Activated T-cell treated with anti-CD3 and anti-CD28 coated beads, Interleukin-2, amount 50 U/mL, for 24 hours (primary cell): ENCODE measurements at regions not wholly inside any gene's neighbourhood (a gene's known extent, or its start where the extent isn't known, plus 50 kb on each side); places are given as distances from the start of the nearest gene placed in this dataset.

Experiments used
- DNase-seq: peaks from one replicate; pipeline ENCODE4 v3.0.0-alpha.2; 2020
- H3K27ac Mint-ChIP-seq: 2 replicates; pipeline ENCODE4 v1.8.0; 2020; ENCODE audit warnings: mild to moderate bottlenecking, mixed read lengths
- H3K27me3 Mint-ChIP-seq: 2 replicates; pipeline ENCODE4 v1.8.0; 2020; ENCODE audit warnings: mixed read lengths
- H3K36me3 Mint-ChIP-seq: 2 replicates; pipeline ENCODE4 v1.8.0; 2020; ENCODE audit warnings: low read depth, mixed read lengths
- H3K4me1 Mint-ChIP-seq: 2 replicates; pipeline ENCODE4 v1.8.0; 2020; ENCODE audit warnings: low read depth, mixed read lengths
- H3K4me3 Mint-ChIP-seq: 2 replicates; pipeline ENCODE4 v1.8.0; 2020; ENCODE audit warnings: mild to moderate bottlenecking, moderate library complexity, mixed read lengths
- H3K9me3 Mint-ChIP-seq: 2 replicates; pipeline ENCODE4 v1.8.0; 2020; ENCODE audit warnings: mixed read lengths

- Mint-ChIP-seq H3K36me3 (no peaks in the 10 kb centered on the region), H3K4me1 (no peaks in the 10 kb centered on the region), H3K27me3 (no peaks in the 10 kb centered on the region), H3K9me3 (no peaks in the 10 kb centered on the region), H3K4me3 (no peak overlapping the region), H3K27ac (no peak overlapping the region)
- DNase-seq, result no peak
These were observed 333.9 kb downstream of the METTL15 start for GRCh38 chr11:28442131-28442530.

DNA sequence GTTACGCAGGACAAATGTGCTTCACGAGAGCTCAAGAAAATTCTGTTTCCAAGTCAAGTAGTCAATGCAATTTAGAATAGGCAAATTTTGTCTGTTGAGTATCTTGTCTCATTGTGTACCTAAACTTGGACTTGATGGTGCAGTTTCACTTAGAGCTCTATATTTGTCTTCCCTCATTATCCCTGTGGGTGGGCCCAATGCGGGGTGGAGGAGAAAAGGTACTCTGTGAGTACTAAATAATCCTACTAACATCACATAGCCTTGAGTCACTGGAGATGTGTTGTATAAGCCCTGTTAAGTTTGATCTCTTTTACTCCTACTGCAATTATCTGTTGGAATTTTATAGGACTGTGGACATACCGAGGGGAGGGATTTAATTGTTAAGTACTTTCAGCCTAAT is 331.2 kb downstream of the METTL15 start:
- Mint-ChIP-seq H3K9me3 (peaks cover 2% of the 10 kb centered on the region), H3K27ac (no peak overlapping the region), H3K36me3 (no peaks in the 10 kb centered on the region), H3K4me3 (no peak overlapping the region), H3K4me1 (no peaks in the 10 kb centered on the region), H3K27me3 (no peaks in the 10 kb centered on the region)
- DNase-seq, result no peak

DNA sequence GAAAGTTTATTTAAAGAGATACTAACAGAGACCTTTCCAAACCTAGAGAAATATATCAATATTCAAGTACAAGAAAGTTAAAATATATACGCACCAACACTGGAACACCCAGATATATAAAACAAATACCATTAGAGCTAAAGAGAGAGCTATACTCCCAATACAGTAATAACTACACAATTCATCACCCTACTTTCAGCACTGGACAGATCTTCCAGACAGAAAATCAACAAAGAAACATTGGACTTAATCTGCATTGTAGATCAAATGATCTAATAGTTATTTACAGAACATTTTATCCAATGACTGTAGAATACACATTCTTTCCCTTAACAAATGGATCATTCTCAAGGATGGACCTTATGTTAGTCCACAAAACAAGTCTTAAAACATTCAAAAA is 311.9 kb downstream of the METTL15 start:
- DNase-seq, result no peak
- Mint-ChIP-seq H3K27me3 (no peaks in the 10 kb centered on the region), H3K27ac (no peak overlapping the region), H3K4me1 (no peaks in the 10 kb centered on the region), H3K4me3 (no peak overlapping the region), H3K36me3 (no peaks in the 10 kb centered on the region), H3K9me3 (peaks cover 9% of the 10 kb centered on the region)

DNA sequence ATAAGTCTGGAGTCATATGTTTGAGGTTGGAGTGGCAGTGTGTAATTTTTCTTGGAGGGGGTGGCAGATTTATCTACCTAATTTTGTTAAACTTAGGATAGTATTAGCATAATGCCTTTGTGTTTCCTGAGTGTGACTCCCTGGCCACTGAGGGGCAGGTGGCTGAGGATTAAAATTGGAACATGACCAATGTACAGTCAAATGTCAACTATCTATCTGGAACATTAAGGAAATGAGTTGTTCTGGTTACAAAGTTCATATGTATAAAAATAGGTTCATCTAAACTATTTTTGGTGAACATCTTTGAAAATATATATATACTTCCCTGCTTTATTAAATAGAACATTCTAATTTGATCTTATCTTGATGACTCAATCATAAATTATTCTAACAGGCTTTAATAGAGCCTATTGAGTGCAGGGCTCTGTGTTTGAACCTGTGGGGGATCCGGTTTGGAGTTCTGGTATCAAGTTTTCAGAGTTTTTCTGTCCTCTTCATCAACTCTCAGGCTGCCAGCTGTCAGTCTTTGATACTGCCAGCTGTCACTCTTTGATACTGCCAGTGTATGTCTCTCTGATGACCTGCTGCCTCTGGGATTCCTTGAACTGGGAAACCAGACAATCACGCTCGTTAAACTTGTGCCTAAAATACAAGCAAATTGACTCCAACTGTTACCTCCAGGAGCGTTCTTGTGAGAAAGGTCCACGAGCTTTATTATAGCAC is 309.6 kb downstream of the METTL15 start:
- Mint-ChIP-seq H3K27ac (no peak overlapping the region), H3K27me3 (no peaks in the 10 kb centered on the region)
- no peak for DNase-seq

GRCh38 chr11:28412029-28412428 is 303.8 kb downstream of the METTL15 start:
- Mint-ChIP-seq H3K27ac (no peak overlapping the region), H3K9me3 (peaks cover 2% of the 10 kb centered on the region), H3K36me3 (no peaks in the 10 kb centered on the region), H3K27me3 (no peaks in the 10 kb centered on the region), H3K4me3 (no peak overlapping the region), H3K4me1 (no peaks in the 10 kb centered on the region)
- DNase-seq, result no peak

More for the DNA sequence above, 309.6 kb downstream of the METTL15 start:
- peaks cover 9% of the 10 kb centered on the region for H3K9me3 Mint-ChIP-seq
- H3K4me3 Mint-ChIP-seq, result no peak overlapping the region
- no peaks in the 10 kb centered on the region for H3K4me1 Mint-ChIP-seq
- H3K36me3 Mint-ChIP-seq, result no peaks in the 10 kb centered on the region

DNA sequence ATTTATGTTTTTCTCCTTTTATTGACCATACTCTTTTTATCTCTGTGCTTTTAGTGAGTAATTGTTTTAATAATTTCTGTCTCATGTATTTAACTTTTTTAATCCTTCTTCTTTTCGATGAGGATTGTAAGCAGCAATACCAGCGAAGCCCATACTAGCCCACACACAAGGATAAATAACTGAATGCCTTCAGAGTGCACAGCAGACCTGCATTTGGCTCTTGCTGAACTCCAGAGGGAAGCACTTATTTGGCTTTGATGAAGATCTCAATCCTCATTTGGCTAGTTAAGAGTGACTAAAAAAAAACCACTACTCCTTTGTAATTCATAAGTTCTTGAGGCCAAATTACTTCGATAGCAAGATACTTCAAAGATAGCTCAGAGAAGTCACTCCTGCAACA is 293.3 kb downstream of the METTL15 start:
- H3K36me3 Mint-ChIP-seq, result no peaks in the 10 kb centered on the region
- H3K4me1 Mint-ChIP-seq, result no peaks in the 10 kb centered on the region
- H3K27ac Mint-ChIP-seq, result no peak overlapping the region
- no peaks in the 10 kb centered on the region for H3K27me3 Mint-ChIP-seq
- peaks cover 2% of the 10 kb centered on the region for H3K9me3 Mint-ChIP-seq
- DNase-seq, result no peak
- H3K4me3 Mint-ChIP-seq, result no peak overlapping the region

- Mint-ChIP-seq H3K4me1 (no peaks in the 10 kb centered on the region), H3K36me3 (no peaks in the 10 kb centered on the region)
These were observed 292.3 kb downstream of the METTL15 start for GRCh38 chr11:28400331-28401100.

GRCh38 chr11:28393348-28393747 is 285.2 kb downstream of the METTL15 start:
- Mint-ChIP-seq H3K9me3 (peaks cover 14% of the 10 kb centered on the region), H3K4me1 (no peaks in the 10 kb centered on the region)

More at GRCh38 chr11:28400331-28401100, 292.3 kb downstream of the METTL15 start:
- Mint-ChIP-seq H3K27ac (no peak overlapping the region), H3K27me3 (no peaks in the 10 kb centered on the region), H3K9me3 (peaks cover 2% of the 10 kb centered on the region), H3K4me3 (no peak overlapping the region)
- DNase-seq, result no peak

GRCh38 chr11:28384418-28384817 is 276.2 kb downstream of the METTL15 start:
- Mint-ChIP-seq H3K4me1 (no peaks in the 10 kb centered on the region), H3K27me3 (no peaks in the 10 kb centered on the region), H3K36me3 (no peaks in the 10 kb centered on the region), H3K27ac (no peak overlapping the region), H3K4me3 (no peak overlapping the region), H3K9me3 (peaks cover 30% of the 10 kb centered on the region)
- no peak for DNase-seq

More at GRCh38 chr11:28393348-28393747, 285.2 kb downstream of the METTL15 start:
- H3K36me3 Mint-ChIP-seq, result no peaks in the 10 kb centered on the region
- H3K27me3 Mint-ChIP-seq, result no peaks in the 10 kb centered on the region
- H3K27ac Mint-ChIP-seq, result no peak overlapping the region
- H3K4me3 Mint-ChIP-seq, result no peak overlapping the region
- DNase-seq, result no peak

DNA sequence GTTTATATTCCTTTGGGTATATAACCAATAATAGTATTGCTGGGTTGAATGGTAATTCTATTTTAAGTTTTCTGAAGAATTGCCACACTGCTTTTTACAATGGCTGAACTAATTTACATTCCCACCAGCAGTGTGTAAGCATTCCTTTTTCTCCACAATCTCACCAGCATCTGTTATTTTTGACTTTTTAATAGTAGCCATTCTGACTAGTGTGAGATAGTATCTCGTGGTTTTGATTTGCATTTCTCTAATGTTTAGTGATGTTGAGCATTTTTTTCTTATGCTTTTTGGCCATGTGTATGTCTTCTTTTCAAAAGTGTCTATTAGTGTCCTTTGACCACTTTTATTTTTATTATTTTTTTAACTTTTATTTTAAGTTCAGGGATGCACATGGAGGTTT is 275.3 kb downstream of the METTL15 start:
- Mint-ChIP-seq H3K27me3 (no peaks in the 10 kb centered on the region), H3K27ac (no peak overlapping the region), H3K9me3 (peaks cover 30% of the 10 kb centered on the region), H3K4me1 (no peaks in the 10 kb centered on the region), H3K36me3 (no peaks in the 10 kb centered on the region), H3K4me3 (no peak overlapping the region)
- no peak for DNase-seq
